K562 (cell line): ENCODE measurements at regions not wholly inside any gene's neighbourhood (a gene's known extent, or its start where the extent isn't known, plus 50 kb on each side); places are given as distances from the start of the nearest gene placed in this dataset.
"Not testable (repeated sequence)": the region's sequence is repeated elsewhere in the genome, so short reads cannot be mapped to it uniquely, and the experiment has no call there.

Source experiments
- BRD4 ChIP-seq: fragments of 200-600 bp; sonication (generic); IDR thresholded peaks from 2 replicates; pipeline ENCODE4 v1.6.1; 2017; ENCODE audit warnings: inconsistent platforms
- CAMTA2 ChIP-seq: fragments of 250-450 bp; sonication (Bioruptor Pico); conservative IDR thresholded peaks from 2 replicates; pipeline ENCODE4 v1.5.1; 2022
- CEBPZ ChIP-seq: fragments of 150-350 bp; IDR thresholded peaks from 2 replicates; pipeline ENCODE4 v1.6.1; 2014; ENCODE audit warnings: low read depth, mild to moderate bottlenecking, low read length, borderline replicate concordance
- CREB1 ChIP-seq, 2 experiments: sonication (generic) in 1 of 2; formaldehyde crosslinking in 1 of 2; IDR thresholded peaks; 2 replicates each; pipeline versions ENCODE4 v1.6.1 to v1.8.0; 2012 to 2022; ENCODE audit warnings: inconsistent platforms in 1 of 2, mild to moderate bottlenecking in 1 of 2, missing genetic modification reagents in 1 of 2, moderate library complexity in 1 of 2
- CTCF ChIP-seq, 3 experiments: IDR thresholded peaks in 2 of 3; conservative IDR thresholded peaks in 1 of 3; 2 replicates each; pipeline ENCODE4 v1.5.1; 2011 to 2012; ENCODE audit warnings: low read length in 3 of 3, mild to moderate bottlenecking in 3 of 3, control low read depth in 2 of 3, improper control_type of control experiment in 1 of 3, inconsistent platforms in 1 of 3, low read depth in 1 of 3, mixed read lengths in 1 of 3, moderate library complexity in 1 of 3; ENCODE audit not compliant: insufficient read depth in 2 of 3
- GABPA ChIP-seq: fragments of 200-800 bp; sonication (Bioruptor generic); conservative IDR thresholded peaks from 2 replicates; pipeline ENCODE4 v1.6.1; 2016; ENCODE audit warnings: low read depth, missing genetic modification characterization, missing compliant biosample characterization
- NCOA4 ChIP-seq: fragments of 450-650 bp; IDR thresholded peaks from 2 replicates; pipeline ENCODE4 v1.6.1; 2018; ENCODE audit warnings: mild to moderate bottlenecking; ENCODE audit not compliant: partially characterized antibody
- NR2C2 ChIP-seq, 2 experiments: fragments of 200-800 bp in 1 of 2; sonication (Bioruptor generic) in 1 of 2; sonication (generic) in 1 of 2; formaldehyde crosslinking in 1 of 2; IDR thresholded peaks; 2 replicates each; pipeline versions ENCODE4 v1.6.1 to v1.8.0; 2016 to 2022; ENCODE audit warnings: mild to moderate bottlenecking in 1 of 2, missing compliant biosample characterization in 1 of 2, missing genetic modification characterization in 1 of 2, missing genetic modification reagents in 1 of 2
- PATZ1 ChIP-seq: fragments of 250-450 bp; sonication (Bioruptor Pico); IDR thresholded peaks from 2 replicates; pipeline ENCODE4 v1.5.0; 2020; ENCODE audit warnings: mild to moderate bottlenecking, borderline replicate concordance
- ZNF561 ChIP-seq: fragments of 450-650 bp; formaldehyde crosslinking; conservative IDR thresholded peaks from 2 replicates; pipeline ENCODE4 v1.4.0; 2020; ENCODE audit warnings: mild to moderate bottlenecking, moderate library complexity
- ZNF740 ChIP-seq, 3 experiments: fragments of 200-800 bp in 1 of 3; sonication (Bioruptor generic) in 1 of 3; sonication (generic) in 1 of 3; formaldehyde crosslinking in 1 of 3; IDR thresholded peaks; 2 replicates each; pipeline versions ENCODE4 v1.6.1 to v1.8.0; 2016 to 2022; ENCODE audit warnings: mild to moderate bottlenecking in 2 of 3, missing compliant biosample characterization in 2 of 3, missing genetic modification characterization in 2 of 3, missing genetic modification reagents in 1 of 3

- not testable (repeated sequence) for TF ChIP-seq ZNF740 (CRISPR knock-in tag; IDR thresholded peaks at IDR 0.05); ZNF740 (tag; IDR thresholded peaks at IDR 0.05); ZNF561 (CRISPR knock-in tag); CTCF (IDR thresholded peaks at IDR 0.05 in 2 of 3, conservative IDR thresholded peaks at IDR 0.05 in 1 of 3; ENCODE audit: insufficient read depth in 2 of 3, low read depth in 1 of 3, low read length in 3 of 3); NCOA4; GABPA (tag); CREB1 (IDR thresholded peaks at IDR 0.05); CREB1 (CRISPR knock-in tag; IDR thresholded peaks at IDR 0.05); CAMTA2 (CRISPR knock-in tag); CEBPZ; NR2C2 (CRISPR knock-in tag; IDR thresholded peaks at IDR 0.05); NR2C2 (tag; IDR thresholded peaks at IDR 0.05); BRD4; PATZ1 (CRISPR knock-in tag)
Observed at GRCh38 chr20:1742049-1742434, 84.5 kb upstream of the SIRPG start.
